ENCODE measurements at regions not wholly inside any gene's neighbourhood (a gene's known extent, or its start where the extent isn't known, plus 50 kb on each side); places are given as distances from the start of the nearest gene placed in this dataset.

- DNase-seq (ENCODE audit: low read depth), result no peak
Measured at GRCh38 chr14:82126006-82126405, 592.4 kb upstream of the SEL1L start.

- DNase-seq (ENCODE audit: low read depth), result no peak
Measured at GRCh38 chr14:82134411-82134810, 600.8 kb upstream of the SEL1L start.

GRCh38 chr14:82138431-82138830, 604.8 kb upstream of the SEL1L start:
- no peak for DNase-seq (ENCODE audit: low read depth)

- DNase-seq (ENCODE audit: low read depth), result no peak
Measured at GRCh38 chr14:82146846-82147245, 613.2 kb upstream of the SEL1L start.

- no peak for DNase-seq (ENCODE audit: low read depth)
Measured at GRCh38 chr14:82153689-82154088, 620.0 kb upstream of the SEL1L start.

- no peak for DNase-seq (ENCODE audit: low read depth)
Measured at GRCh38 chr14:82159624-82160023, 626.0 kb upstream of the SEL1L start.

- no peak for DNase-seq (ENCODE audit: low read depth)
Measured at GRCh38 chr14:82180139-82180538, 646.5 kb upstream of the SEL1L start.

GRCh38 chr14:82182646-82183045, 649.0 kb upstream of the SEL1L start:
- DNase-seq (ENCODE audit: low read depth), result no peak

- DNase-seq (ENCODE audit: low read depth), result no peak
Measured at GRCh38 chr14:82190742-82191141, 657.1 kb upstream of the SEL1L start.

- DNase-seq (ENCODE audit: low read depth), result no peak
Measured at GRCh38 chr14:82192387-82192786, 658.7 kb upstream of the SEL1L start.

- no peak for DNase-seq (ENCODE audit: low read depth)
Measured at GRCh38 chr14:82223276-82223675, 689.6 kb upstream of the SEL1L start.

- no peak for DNase-seq (ENCODE audit: low read depth)
Measured at GRCh38 chr14:82224610-82225009, 691.0 kb upstream of the SEL1L start.

GRCh38 chr14:82230748-82231147, 697.1 kb upstream of the SEL1L start:
- DNase-seq (ENCODE audit: low read depth), result no peak

GRCh38 chr14:82238649-82239048, 705.0 kb upstream of the SEL1L start:
- DNase-seq (ENCODE audit: low read depth), result no peak

GRCh38 chr14:82239223-82239622, 705.6 kb upstream of the SEL1L start:
- no peak for DNase-seq (ENCODE audit: low read depth)

GRCh38 chr14:82244791-82245190, 711.1 kb upstream of the SEL1L start:
- no peak for DNase-seq (ENCODE audit: low read depth)

- DNase-seq (ENCODE audit: low read depth), result no peak
Measured at GRCh38 chr14:82251494-82251893, 717.8 kb upstream of the SEL1L start.

- no peak for DNase-seq (ENCODE audit: low read depth)
Measured at GRCh38 chr14:82270286-82270685, 736.6 kb upstream of the SEL1L start.

- no peak for DNase-seq (ENCODE audit: low read depth)
Measured at GRCh38 chr14:82298811-82299210, 765.2 kb upstream of the SEL1L start.

GRCh38 chr14:82309199-82309598, 775.5 kb upstream of the SEL1L start:
- no peak for DNase-seq (ENCODE audit: low read depth)

GRCh38 chr14:82313889-82314288, 780.2 kb upstream of the SEL1L start:
- no peak for DNase-seq (ENCODE audit: low read depth)

- DNase-seq (ENCODE audit: low read depth), result no peak
Measured at GRCh38 chr14:82328442-82328841, 794.8 kb upstream of the SEL1L start.

- DNase-seq (ENCODE audit: low read depth), result no peak
Measured at GRCh38 chr14:82341261-82341810, 807.7 kb upstream of the SEL1L start.

GRCh38 chr14:82342596-82342995, 808.9 kb upstream of the SEL1L start:
- DNase-seq (ENCODE audit: low read depth), result no peak

- DNase-seq (ENCODE audit: low read depth), result no peak
Measured at GRCh38 chr14:82345184-82345583, 811.5 kb upstream of the SEL1L start.

All from M059J (cell line).